H9 (cell line): ENCODE measurements at regions not wholly inside any gene's neighbourhood (a gene's known extent, or its start where the extent isn't known, plus 50 kb on each side); places are given as distances from the start of the nearest gene placed in this dataset.

Source experiments
- DNase-seq: peaks from one replicate; pipeline ENCODE4 v3.0.0-alpha.2; 2017
- H2AFZ ChIP-seq: one replicate; pipeline ENCODE4 v1.6.1; 2013; ENCODE audit warnings: mild to moderate bottlenecking, low read length, control low read depth, moderate library complexity
- H2AK5ac ChIP-seq: 2 replicates; pipeline ENCODE4 v1.6.1; 2013; ENCODE audit warnings: low read length, control low read depth, mixed read lengths; ENCODE audit not compliant: insufficient read length
- H2BK120ac ChIP-seq: one replicate; pipeline ENCODE4 v1.6.1; 2013; ENCODE audit warnings: low read depth, mild to moderate bottlenecking, low read length, control low read depth, inconsistent platforms; ENCODE audit not compliant: poor library complexity, severe bottlenecking
- H2BK12ac ChIP-seq: 2 replicates; pipeline ENCODE4 v1.6.1; 2013; ENCODE audit warnings: low read length, control low read depth, mixed read lengths, low read depth; ENCODE audit not compliant: insufficient read length
- H2BK15ac ChIP-seq: 2 replicates; pipeline ENCODE4 v1.6.1; 2013; ENCODE audit warnings: low read depth, low read length, control low read depth
- H2BK20ac ChIP-seq: one replicate; pipeline ENCODE4 v1.6.1; 2013; ENCODE audit warnings: low read depth, mild to moderate bottlenecking, low read length, control low read depth, inconsistent platforms; ENCODE audit not compliant: poor library complexity, severe bottlenecking
- H2BK5ac ChIP-seq: 2 replicates; pipeline ENCODE4 v1.6.1; 2013; ENCODE audit warnings: low read length, control low read depth, mixed read lengths; ENCODE audit not compliant: insufficient read length
- H3K14ac ChIP-seq: 2 replicates; pipeline ENCODE4 v1.6.1; 2013; ENCODE audit warnings: low read length, control low read depth; ENCODE audit not compliant: insufficient read depth
- H3K18ac ChIP-seq: 2 replicates; pipeline ENCODE4 v1.6.1; 2013; ENCODE audit warnings: low read depth, mild to moderate bottlenecking, mixed read lengths, low read length, control low read depth; ENCODE audit not compliant: insufficient read length
- H3K23ac ChIP-seq: 2 replicates; pipeline ENCODE4 v1.6.1; 2013; ENCODE audit warnings: low read length, control low read depth, mixed read lengths, low read depth; ENCODE audit not compliant: insufficient read length
- H3K23me2 ChIP-seq: 2 replicates; pipeline ENCODE4 v1.6.1; 2013; ENCODE audit warnings: low read depth, mild to moderate bottlenecking, mixed read lengths, low read length, control low read depth; ENCODE audit not compliant: insufficient read length, poor library complexity, severe bottlenecking
- H3K27ac ChIP-seq: 2 replicates; pipeline ENCODE4 v1.5.1; 2013; ENCODE audit warnings: low read length, control low read depth, mixed read lengths, low read depth; ENCODE audit not compliant: insufficient read length
- H3K27me3 ChIP-seq: 2 replicates; pipeline ENCODE4 v1.6.1; 2013; ENCODE audit warnings: low read length, control low read depth, inconsistent platforms; ENCODE audit not compliant: insufficient read depth
- H3K4ac ChIP-seq: 2 replicates; pipeline ENCODE4 v1.6.1; 2013; ENCODE audit warnings: low read depth, mild to moderate bottlenecking, control low read depth, inconsistent platforms, low read length, moderate library complexity
- H3K4me1 ChIP-seq: 2 replicates; pipeline ENCODE4 v1.6.1; 2013; ENCODE audit warnings: low read length, control low read depth, inconsistent platforms; ENCODE audit not compliant: insufficient read depth
- H3K4me2 ChIP-seq: 2 replicates; pipeline ENCODE4 v1.6.1; 2013; ENCODE audit warnings: low read length, control low read depth, mixed read lengths; ENCODE audit not compliant: insufficient read length, insufficient read depth
- H3K56ac ChIP-seq: 2 replicates; pipeline ENCODE4 v1.6.1; 2013; ENCODE audit warnings: low read depth, mild to moderate bottlenecking, mixed read lengths, low read length, control low read depth; ENCODE audit not compliant: insufficient read length
- H3K79me1 ChIP-seq: 2 replicates; pipeline ENCODE4 v1.6.1; 2013; ENCODE audit warnings: low read depth, mild to moderate bottlenecking, moderate library complexity, low read length, control low read depth, inconsistent platforms; ENCODE audit not compliant: insufficient read depth, poor library complexity, severe bottlenecking
- H3K79me2 ChIP-seq: 2 replicates; pipeline ENCODE4 v1.6.1; 2013; ENCODE audit warnings: low read length, control low read depth, inconsistent platforms; ENCODE audit not compliant: insufficient read depth
- H3K9ac ChIP-seq: 2 replicates; pipeline ENCODE4 v1.6.1; 2013; ENCODE audit warnings: low read length, control low read depth, mixed read lengths; ENCODE audit not compliant: insufficient read length; ENCODE audit errors: extremely low read depth
- H3K9me3 ChIP-seq: one replicate; pipeline ENCODE4 v1.6.1; 2013; ENCODE audit warnings: low read depth, low read length, inconsistent platforms; ENCODE audit not compliant: control insufficient read depth
- H3T11ph ChIP-seq: one replicate; pipeline ENCODE4 v1.6.1; 2013; ENCODE audit warnings: mild to moderate bottlenecking, low read length, control low read depth, inconsistent platforms
- H4K20me1 ChIP-seq: one replicate; pipeline ENCODE4 v1.6.1; 2013; ENCODE audit not compliant: control insufficient read depth, insufficient read length, insufficient read depth
- H4K5ac ChIP-seq: 2 replicates; pipeline ENCODE4 v1.6.1; 2013; ENCODE audit warnings: low read depth, mild to moderate bottlenecking, mixed read lengths, low read length, control low read depth; ENCODE audit not compliant: insufficient read length
- H4K8ac ChIP-seq: replicated peaks from 2 replicates; pipeline ENCODE4 v1.6.1; 2013; ENCODE audit warnings: low read length, control low read depth, mixed read lengths, low read depth; ENCODE audit not compliant: insufficient read length
- H4K91ac ChIP-seq: 2 replicates; pipeline ENCODE4 v1.6.1; 2013; ENCODE audit warnings: low read depth, mild to moderate bottlenecking, moderate library complexity, mixed read lengths, low read length, control low read depth; ENCODE audit not compliant: insufficient read length
- H3K27ac Mint-ChIP-seq, 3 experiments: 2 replicates in 2 of 3; 3 replicates in 1 of 3; pipeline ENCODE4 v1.8.0; 2020 to 2021; ENCODE audit warnings: mixed read lengths in 3 of 3, mild to moderate bottlenecking in 1 of 3, moderate library complexity in 1 of 3
- H3K27me3 Mint-ChIP-seq: 2 replicates; pipeline ENCODE4 v1.8.0; 2021; ENCODE audit warnings: low read depth, mild to moderate bottlenecking, moderate library complexity, mixed read lengths
- H3K36me3 Mint-ChIP-seq, 3 experiments: 2 replicates in 2 of 3; 3 replicates in 1 of 3; pipeline ENCODE4 v1.8.0; 2020 to 2021; ENCODE audit warnings: low read depth in 3 of 3, mixed read lengths in 3 of 3; ENCODE audit not compliant: insufficient read depth in 1 of 3
- H3K4me1 Mint-ChIP-seq, 2 experiments: 2 replicates each; pipeline ENCODE4 v1.8.0; 2020; ENCODE audit warnings: mixed read lengths in 2 of 2
- H3K4me3 Mint-ChIP-seq, 2 experiments: 2 replicates in 1 of 2; 3 replicates in 1 of 2; pipeline ENCODE4 v1.8.0; 2020 to 2021; ENCODE audit warnings: mild to moderate bottlenecking in 2 of 2, mixed read lengths in 2 of 2, moderate library complexity in 1 of 2
- H3K9me3 Mint-ChIP-seq, 2 experiments: 2 replicates in 1 of 2; 3 replicates in 1 of 2; pipeline ENCODE4 v1.8.0; 2020; ENCODE audit warnings: mild to moderate bottlenecking in 2 of 2, mixed read lengths in 2 of 2, moderate library complexity in 1 of 2
- CTCF ChIP-seq: fragments of 200-600 bp; sonication (generic); conservative IDR thresholded peaks from 3 replicates; pipeline ENCODE4 v1.8.0; 2021; ENCODE audit warnings: antibody characterized with exemption, mild to moderate bottlenecking
- WGBS: extraction: QIAGEN DNeasy Blood & Tissue Kit; methylation state at CpG from one replicate; pipeline ENCODE4 v1.1.7; 2013; ENCODE audit warnings: missing lambda C conversion rate, low lambda C conversion rate, mixed read lengths; ENCODE audit not compliant: insufficient read length; ENCODE audit errors: extremely low coverage; 5-methylcytosine and 5-hydroxymethylcytosine counted together

GRCh38 chr2:129823044-129823443 lies 156.4 kb upstream of the RAB6C start:
- no peak overlapping the region for H3K4me3 Mint-ChIP-seq

More at GRCh38 chr2:129823044-129823443, 156.4 kb upstream of the RAB6C start:
- H3T11ph ChIP-seq = no peak overlapping the region
- H2BK15ac ChIP-seq = no peak overlapping the region
- Mint-ChIP-seq H3K27ac (peak overlapping the region in 1 of 3 experiments; percentile 63; a peak in 1 of 7 replicates), H3K9me3 (no peaks in the 10 kb centered on the region; a peak in 1 of 5 replicates), H3K27me3 (no peaks in the 10 kb centered on the region), H3K36me3 (no peaks in the 10 kb centered on the region; a peak in 1 of 7 replicates), H3K4me1 (peaks cover 10 to 17% of the 10 kb centered on the region in 2 experiments)
- no peak overlapping the region for H3K18ac ChIP-seq
- H4K20me1 ChIP-seq = no peaks in the 10 kb centered on the region
- TF ChIP-seq CTCF = no peak
- no peak overlapping the region for H3K9ac ChIP-seq
- H3K23me2 ChIP-seq = no peaks in the 10 kb centered on the region
- no peak overlapping the region for H4K91ac ChIP-seq
- H3K79me2 ChIP-seq = no peaks in the 10 kb centered on the region
- no peak overlapping the region for H3K56ac ChIP-seq
- H2AK5ac ChIP-seq = no peak overlapping the region
- H3K27ac ChIP-seq = no peak overlapping the region
- no peak overlapping the region for H4K5ac ChIP-seq
- H2AFZ ChIP-seq = no peak overlapping the region
- no peaks in the 10 kb centered on the region for H3K4me1 ChIP-seq
- no peak overlapping the region for H2BK5ac ChIP-seq
- H3K4ac ChIP-seq = no peak overlapping the region
- H2BK20ac ChIP-seq = no peak overlapping the region
- H2BK12ac ChIP-seq = no peak overlapping the region
- H3K4me2 ChIP-seq = no peak overlapping the region
- no peak overlapping the region; the same call in 1 of the 2 replicates for H3K14ac ChIP-seq
- no CpG with 5 or more reads among the region's 10 CpGs for WGBS
- H3K23ac ChIP-seq = no peak overlapping the region
- no peak overlapping the region for H4K8ac ChIP-seq
- no peaks in the 10 kb centered on the region for H3K79me1 ChIP-seq
- H3K9me3 ChIP-seq = no peaks in the 10 kb centered on the region
- H2BK120ac ChIP-seq = no peak overlapping the region
- H3K27me3 ChIP-seq = no peaks in the 10 kb centered on the region
- DNase-seq = no peak
